Cardiac fibroblast (primary cell): ENCODE measurements at regions not wholly inside any gene's neighbourhood (a gene's known extent, or its start where the extent isn't known, plus 50 kb on each side); places are given as distances from the start of the nearest gene placed in this dataset.
"Not testable (repeated sequence)": the region's sequence is repeated elsewhere in the genome, so short reads cannot be mapped to it uniquely, and the experiment has no call there.

Source experiments
- DNase-seq, 2 donors: peaks; one replicate each; pipeline versions ENCODE4 v3.0.0 to v3.0.0-alpha.2; 2010; ENCODE audit warnings: low read depth in 2 of 2
- H3K4me3 ChIP-seq, 2 donors: replicated peaks in 1 of 2; 1 replicate in 1 of 2; 2 replicates in 1 of 2; pipeline ENCODE4 v1.5.1; 2011; ENCODE audit warnings: low read depth in 2 of 2, low read length in 2 of 2, mild to moderate bottlenecking in 2 of 2, moderate library complexity in 1 of 2
- TF ChIP-seq, protein P1 (sequence below): IDR thresholded peaks from one replicate; pipeline ENCODE4 v1.5.1; 2011; ENCODE audit warnings: low read depth, mild to moderate bottlenecking, low read length, inconsistent platforms

DNA sequence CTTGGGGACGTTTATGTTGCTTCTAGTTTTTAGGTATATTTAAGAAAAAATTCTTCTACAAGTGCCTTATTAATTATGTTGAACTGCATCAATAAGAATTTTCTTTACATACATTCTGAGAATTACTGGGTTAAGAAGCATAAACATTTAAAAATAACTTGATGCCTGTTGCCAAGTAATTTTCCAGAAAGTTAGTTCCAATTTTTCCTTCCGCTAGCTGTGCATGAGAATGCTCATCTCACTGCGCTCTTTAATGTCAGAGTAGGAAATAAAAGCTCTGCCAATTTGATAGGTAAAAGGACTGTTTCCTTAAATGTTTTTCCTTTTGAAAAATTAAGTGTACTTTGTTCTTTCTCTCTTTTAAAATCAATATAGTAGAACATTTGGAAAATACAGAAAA lies 113.1 kb upstream of the ZBED5 start:
- no peak for DNase-seq
- TF ChIP-seq, protein P1, sequence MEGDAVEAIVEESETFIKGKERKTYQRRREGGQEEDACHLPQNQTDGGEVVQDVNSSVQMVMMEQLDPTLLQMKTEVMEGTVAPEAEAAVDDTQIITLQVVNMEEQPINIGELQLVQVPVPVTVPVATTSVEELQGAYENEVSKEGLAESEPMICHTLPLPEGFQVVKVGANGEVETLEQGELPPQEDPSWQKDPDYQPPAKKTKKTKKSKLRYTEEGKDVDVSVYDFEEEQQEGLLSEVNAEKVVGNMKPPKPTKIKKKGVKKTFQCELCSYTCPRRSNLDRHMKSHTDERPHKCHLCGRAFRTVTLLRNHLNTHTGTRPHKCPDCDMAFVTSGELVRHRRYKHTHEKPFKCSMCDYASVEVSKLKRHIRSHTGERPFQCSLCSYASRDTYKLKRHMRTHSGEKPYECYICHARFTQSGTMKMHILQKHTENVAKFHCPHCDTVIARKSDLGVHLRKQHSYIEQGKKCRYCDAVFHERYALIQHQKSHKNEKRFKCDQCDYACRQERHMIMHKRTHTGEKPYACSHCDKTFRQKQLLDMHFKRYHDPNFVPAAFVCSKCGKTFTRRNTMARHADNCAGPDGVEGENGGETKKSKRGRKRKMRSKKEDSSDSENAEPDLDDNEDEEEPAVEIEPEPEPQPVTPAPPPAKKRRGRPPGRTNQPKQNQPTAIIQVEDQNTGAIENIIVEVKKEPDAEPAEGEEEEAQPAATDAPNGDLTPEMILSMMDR, result no peak
- no peak overlapping the region for H3K4me3 ChIP-seq

DNA sequence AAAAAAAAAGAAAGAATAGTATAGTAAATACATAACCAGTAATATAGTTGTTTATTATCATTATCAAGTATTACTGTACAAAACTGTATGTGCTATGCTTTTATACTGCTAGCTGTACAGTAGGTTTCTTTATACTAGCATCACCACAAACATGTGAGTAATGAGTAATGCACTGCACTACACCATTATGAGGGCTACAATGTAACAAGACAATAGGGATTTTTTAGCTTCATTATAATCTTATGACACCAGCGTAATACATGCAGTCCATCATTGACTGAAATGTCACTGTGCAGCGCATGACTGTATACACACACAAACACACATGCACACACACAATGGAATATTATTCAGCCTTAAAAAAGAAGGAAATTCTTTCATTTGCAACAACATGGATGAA lies 111.5 kb upstream of the ZBED5 start:
- no peak overlapping the region for H3K4me3 ChIP-seq
- no peak for DNase-seq
- TF ChIP-seq, protein P1, result no peak

DNA sequence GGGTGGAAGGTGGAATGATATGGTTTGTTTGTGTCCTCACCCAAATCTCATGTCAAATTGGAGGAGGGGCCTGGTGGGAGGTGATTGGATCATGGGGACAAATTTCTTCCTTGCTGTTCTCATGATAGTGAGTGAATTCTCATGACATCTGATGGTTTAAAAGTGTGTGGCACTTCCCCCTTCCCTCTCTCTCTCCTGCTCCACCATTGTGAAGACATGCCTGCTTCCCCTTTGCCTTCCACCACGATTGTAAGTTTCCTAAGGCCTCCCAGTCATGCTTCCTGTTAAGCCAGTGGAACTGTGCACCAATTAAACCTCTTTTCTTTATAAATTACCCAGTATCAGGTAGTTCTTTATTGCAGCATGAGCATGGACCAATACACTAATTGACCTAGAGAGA lies 99.0 kb upstream of the ZBED5 start:
- not testable (repeated sequence) for H3K4me3 ChIP-seq, DNase-seq

DNA sequence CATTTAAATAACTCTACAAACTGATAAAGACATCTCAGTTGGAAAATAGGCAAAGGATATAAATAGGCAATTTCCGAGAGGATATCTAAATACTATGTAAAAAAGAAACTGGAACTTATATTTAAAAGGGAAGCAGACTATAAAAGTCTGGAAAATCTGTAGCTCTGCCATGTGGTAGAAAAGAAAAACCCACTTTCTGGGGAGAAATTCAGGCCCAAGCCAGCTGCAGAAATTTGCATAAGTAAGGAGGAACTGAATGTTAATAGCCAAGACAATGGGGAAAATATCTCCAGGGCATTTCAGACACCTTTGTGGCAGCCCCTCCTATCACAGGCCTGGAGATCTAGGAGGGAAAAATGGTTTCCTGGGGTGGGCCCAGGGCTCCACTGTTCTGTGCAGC lies 97.8 kb upstream of the ZBED5 start:
- TF ChIP-seq, protein P1, result no peak
- H3K4me3 ChIP-seq, result no peak overlapping the region
- no peak for DNase-seq

DNA sequence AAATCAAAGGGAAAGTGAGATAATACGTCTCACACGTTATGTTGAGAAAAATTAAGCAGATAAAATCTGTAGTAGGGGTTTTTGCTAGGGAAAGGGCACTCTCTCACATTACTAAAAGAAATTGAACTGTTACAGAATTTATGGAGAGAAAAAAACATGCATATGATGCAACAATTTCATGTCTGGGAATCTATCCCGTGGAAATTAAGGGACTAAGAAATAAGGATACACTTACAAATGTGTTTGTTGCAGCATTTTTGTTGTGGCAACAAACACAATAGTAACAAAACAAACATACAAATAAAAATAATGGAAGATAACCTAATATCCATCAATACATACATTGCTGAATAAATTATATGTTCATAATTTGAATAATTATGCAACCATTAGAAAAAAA lies 96.3 kb upstream of the ZBED5 start:
- TF ChIP-seq, protein P1, result no peak
- DNase-seq, result no peak
- H3K4me3 ChIP-seq, result no peak overlapping the region

DNA sequence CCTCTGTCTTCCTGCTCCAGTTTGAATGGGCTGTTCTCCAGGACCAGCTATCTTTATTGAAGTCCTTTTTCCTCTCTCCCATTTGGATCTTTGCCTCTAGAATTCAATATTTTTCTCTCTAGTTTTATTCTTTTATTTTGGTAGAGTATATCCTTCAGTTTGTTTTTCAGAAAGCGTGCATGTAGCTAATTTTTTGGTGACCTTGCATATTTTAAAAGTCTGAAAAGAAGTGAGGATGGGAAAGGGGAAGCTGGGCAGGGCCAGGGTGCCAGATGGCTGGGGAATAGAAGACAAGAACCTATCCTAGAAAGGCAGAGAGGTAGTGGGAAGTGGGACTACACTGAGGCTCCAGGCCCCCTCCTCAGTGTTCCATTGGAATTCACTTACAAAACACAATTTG lies 95.0 kb upstream of the ZBED5 start:
- TF ChIP-seq, protein P1, result no peak
- no peak overlapping the region for H3K4me3 ChIP-seq
- DNase-seq, result no peak

DNA sequence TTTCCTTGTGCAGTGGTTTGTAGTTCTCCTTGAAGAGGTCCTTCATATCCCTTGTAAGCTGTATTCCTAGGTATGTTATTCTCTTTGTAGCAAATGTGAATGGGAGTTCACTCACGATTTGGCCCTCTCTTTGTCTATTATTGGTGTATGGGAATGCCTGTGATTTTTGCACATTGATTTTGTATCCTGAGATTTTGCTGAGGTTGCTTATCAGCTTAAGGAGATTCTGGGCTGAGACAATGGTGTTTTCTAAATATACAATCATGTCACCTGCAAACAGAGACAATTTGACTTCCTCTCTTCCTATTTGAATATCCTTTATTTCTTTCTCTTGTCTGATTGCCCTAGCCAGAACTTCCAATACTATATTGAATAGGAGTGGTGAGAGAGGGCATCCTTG lies 90.1 kb upstream of the ZBED5 start:
- not testable (repeated sequence) for H3K4me3 ChIP-seq, DNase-seq

DNA sequence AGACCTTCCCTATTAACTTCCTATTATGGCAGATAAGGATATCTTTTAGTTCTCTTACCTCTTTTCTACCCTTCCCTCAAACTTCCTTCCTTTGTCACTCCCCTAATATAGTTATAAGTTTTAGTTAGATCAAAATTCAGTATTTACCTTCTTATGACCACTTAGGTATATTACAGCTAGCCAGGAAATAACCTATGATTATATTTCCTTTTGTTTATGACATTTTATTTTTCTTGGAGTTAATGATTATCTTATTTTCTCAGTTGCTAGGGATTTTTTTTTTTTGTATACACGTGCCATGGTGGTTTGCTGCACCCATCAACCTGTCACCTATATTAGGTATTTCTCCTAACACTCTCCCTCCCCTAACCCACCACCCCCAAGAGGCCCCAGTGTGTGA lies 88.2 kb upstream of the ZBED5 start:
- DNase-seq, result no peak
- no peak overlapping the region for H3K4me3 ChIP-seq
- TF ChIP-seq, protein P1, result no peak
